OCI-LY3 (cell line): ENCODE measurements at regions not wholly inside any gene's neighbourhood (a gene's known extent, or its start where the extent isn't known, plus 50 kb on each side); places are given as distances from the start of the nearest gene placed in this dataset.

Experiments used
- H2AFZ ChIP-seq: fragments of 200-600, 300-600 bp; shearing (Covaris generic); 2 replicates; pipeline ENCODE4 v1.6.0; 2014; ENCODE audit warnings: antibody characterized with exemption, low read depth, low read length
- H3K27ac ChIP-seq: fragments of 200-600, 300-600 bp; sonication (generic); 2 replicates; pipeline ENCODE4 v1.5.1; 2014; ENCODE audit warnings: mild to moderate bottlenecking, low read length, moderate library complexity, mixed read lengths
- H3K27me3 ChIP-seq: fragments of 200-600, 300-600 bp; sonication (generic); 2 replicates; pipeline ENCODE4 v1.6.1; 2014; ENCODE audit warnings: low read depth, low read length, mixed read lengths
- H3K36me3 ChIP-seq: fragments of 200-600, 300-600 bp; sonication (generic); replicated peaks from 2 replicates; pipeline ENCODE3; 2014; ENCODE audit warnings: low read depth, low read length, mixed read lengths
- H3K4me1 ChIP-seq: fragments of 300-600, 200-600 bp; sonication (generic); 2 replicates; pipeline ENCODE4 v1.6.1; 2014; ENCODE audit warnings: low read length, mixed read lengths
- H3K4me2 ChIP-seq: fragments of 200-600, 300-600 bp; sonication (generic); 2 replicates; pipeline ENCODE4 v1.6.1; 2014; ENCODE audit warnings: low read length, mixed read lengths
- H3K4me3 ChIP-seq: fragments of 300-600, 200-600 bp; sonication (generic); 2 replicates; pipeline ENCODE4 v1.5.1; 2014; ENCODE audit warnings: antibody characterized with exemption, mild to moderate bottlenecking, low read length, moderate library complexity
- H3K79me2 ChIP-seq: fragments of 300-600, 200-600 bp; shearing (Covaris generic); 2 replicates; pipeline ENCODE4 v1.6.1; 2014; ENCODE audit warnings: mild to moderate bottlenecking, low read length, mixed read lengths
- H3K9ac ChIP-seq: fragments of 300-600, 200-600 bp; shearing (Covaris generic); 2 replicates; pipeline ENCODE4 v1.6.0; 2014; ENCODE audit warnings: mild to moderate bottlenecking, low read length, moderate library complexity
- H3K9me3 ChIP-seq: fragments of 200-600, 300-600 bp; shearing (Covaris generic); 2 replicates; pipeline ENCODE4 v1.6.1; 2014; ENCODE audit warnings: low read length, mixed read lengths; ENCODE audit not compliant: insufficient read depth
- H4K20me1 ChIP-seq: fragments of 200-600, 300-600 bp; sonication (generic); 2 replicates; pipeline ENCODE4 v1.6.1; 2016; ENCODE audit warnings: low read length, mixed read lengths; ENCODE audit not compliant: insufficient read depth
- EZH2phosphoT487 ChIP-seq: fragments of 200-600 bp; shearing (Covaris generic); IDR thresholded peaks from 2 replicates; pipeline ENCODE4 v1.6.1; 2018; ENCODE audit warnings: antibody characterized with exemption, mixed run types, low read depth
- TF ChIP-seq, protein P1 (sequence below): fragments of 200-600, 300-600 bp; sonication (generic); IDR thresholded peaks from 2 replicates; pipeline ENCODE4 v1.5.1; 2014; ENCODE audit warnings: antibody characterized with exemption, low read length, low read depth

DNA sequence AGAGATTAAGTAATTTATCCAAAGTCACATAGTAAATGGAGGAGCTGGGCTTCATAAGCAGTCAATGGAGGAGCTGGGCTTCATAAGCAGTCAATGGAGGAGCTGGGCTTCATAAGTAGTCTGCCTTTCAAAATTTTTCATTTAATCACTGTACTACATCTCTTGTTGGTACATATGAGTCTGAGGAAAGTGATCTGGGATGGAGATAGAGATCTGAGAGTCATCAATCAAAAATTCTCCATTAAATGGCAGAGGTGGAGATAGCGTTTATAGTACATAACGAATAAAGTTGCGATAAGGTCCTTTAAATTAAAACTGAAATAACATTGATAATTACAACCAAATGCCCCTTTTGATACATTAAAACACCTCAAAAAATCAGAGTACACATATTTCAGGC is 189.3 kb downstream of the KLF5 start:
- H3K36me3 ChIP-seq: no peaks in the 10 kb centered on the region
- H2AFZ ChIP-seq: no peak overlapping the region
- no peak overlapping the region for H3K27ac ChIP-seq
- H3K9ac ChIP-seq: no peak overlapping the region
- no peaks in the 10 kb centered on the region for H3K27me3 ChIP-seq
- H3K4me3 ChIP-seq: no peak overlapping the region
- no peaks in the 10 kb centered on the region for H3K9me3 ChIP-seq
- H4K20me1 ChIP-seq: no peaks in the 10 kb centered on the region
- TF ChIP-seq, protein P1, sequence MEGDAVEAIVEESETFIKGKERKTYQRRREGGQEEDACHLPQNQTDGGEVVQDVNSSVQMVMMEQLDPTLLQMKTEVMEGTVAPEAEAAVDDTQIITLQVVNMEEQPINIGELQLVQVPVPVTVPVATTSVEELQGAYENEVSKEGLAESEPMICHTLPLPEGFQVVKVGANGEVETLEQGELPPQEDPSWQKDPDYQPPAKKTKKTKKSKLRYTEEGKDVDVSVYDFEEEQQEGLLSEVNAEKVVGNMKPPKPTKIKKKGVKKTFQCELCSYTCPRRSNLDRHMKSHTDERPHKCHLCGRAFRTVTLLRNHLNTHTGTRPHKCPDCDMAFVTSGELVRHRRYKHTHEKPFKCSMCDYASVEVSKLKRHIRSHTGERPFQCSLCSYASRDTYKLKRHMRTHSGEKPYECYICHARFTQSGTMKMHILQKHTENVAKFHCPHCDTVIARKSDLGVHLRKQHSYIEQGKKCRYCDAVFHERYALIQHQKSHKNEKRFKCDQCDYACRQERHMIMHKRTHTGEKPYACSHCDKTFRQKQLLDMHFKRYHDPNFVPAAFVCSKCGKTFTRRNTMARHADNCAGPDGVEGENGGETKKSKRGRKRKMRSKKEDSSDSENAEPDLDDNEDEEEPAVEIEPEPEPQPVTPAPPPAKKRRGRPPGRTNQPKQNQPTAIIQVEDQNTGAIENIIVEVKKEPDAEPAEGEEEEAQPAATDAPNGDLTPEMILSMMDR: no peak
- no peaks in the 10 kb centered on the region for H3K4me1 ChIP-seq
- no peaks in the 10 kb centered on the region for H3K79me2 ChIP-seq
- H3K4me2 ChIP-seq: no peak overlapping the region

DNA sequence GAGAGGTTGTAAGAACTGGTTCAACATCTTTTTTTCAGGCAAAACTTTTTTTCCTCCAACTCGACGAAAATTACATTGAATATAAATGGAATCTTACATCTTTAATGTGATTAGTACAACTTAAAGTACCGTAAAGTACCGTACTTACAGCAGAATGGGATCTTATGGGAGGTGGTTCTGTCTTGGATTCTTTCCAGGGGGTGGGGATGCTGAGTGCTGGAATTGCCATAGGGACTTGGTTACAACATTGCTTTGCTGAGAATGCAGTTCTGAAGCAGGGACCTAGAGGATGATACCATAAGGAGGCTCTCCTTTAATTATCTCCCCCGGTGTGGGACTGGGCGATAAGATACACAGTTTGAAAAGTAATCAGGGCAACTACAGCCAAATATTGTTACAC is 186.4 kb downstream of the KLF5 start:
- H3K36me3 ChIP-seq: no peaks in the 10 kb centered on the region
- H3K4me3 ChIP-seq: no peak overlapping the region
- no peaks in the 10 kb centered on the region for H3K79me2 ChIP-seq
- no peaks in the 10 kb centered on the region for H3K27me3 ChIP-seq
- no peak overlapping the region for H3K4me2 ChIP-seq
- no peaks in the 10 kb centered on the region for H3K4me1 ChIP-seq
- no peaks in the 10 kb centered on the region for H4K20me1 ChIP-seq
- no peak for TF ChIP-seq EZH2phosphoT487
- TF ChIP-seq, protein P1: no peak
- H3K9ac ChIP-seq: no peak overlapping the region
- H2AFZ ChIP-seq: no peak overlapping the region
- no peak overlapping the region for H3K27ac ChIP-seq
- H3K9me3 ChIP-seq: no peaks in the 10 kb centered on the region

DNA sequence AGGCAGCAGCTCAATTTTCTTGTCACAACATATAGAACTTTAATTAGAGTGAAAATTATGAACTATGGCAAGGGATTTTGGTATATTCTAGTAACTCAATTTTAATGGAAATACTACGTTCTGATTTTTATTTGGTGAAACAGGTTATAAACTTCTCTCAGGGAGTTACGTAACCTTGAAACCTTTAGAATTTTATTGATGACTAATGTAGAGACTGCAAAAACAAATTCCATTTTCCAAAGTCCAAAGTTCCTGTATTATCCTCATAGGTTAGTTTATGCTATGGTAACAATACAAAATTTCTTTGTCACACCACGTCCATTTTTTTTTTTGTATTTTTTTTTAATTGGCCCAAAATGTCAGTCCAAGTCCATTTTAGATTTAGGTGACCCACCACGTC is 185.7 kb downstream of the KLF5 start:
- H3K4me3 ChIP-seq: no peak overlapping the region
- H3K4me2 ChIP-seq: no peak overlapping the region
- no peak overlapping the region for H3K27ac ChIP-seq
- TF ChIP-seq, protein P1: no peak
- no peak for TF ChIP-seq EZH2phosphoT487
- H2AFZ ChIP-seq: no peak overlapping the region
- no peaks in the 10 kb centered on the region for H3K36me3 ChIP-seq
- H3K4me1 ChIP-seq: no peaks in the 10 kb centered on the region
- no peaks in the 10 kb centered on the region for H3K9me3 ChIP-seq
- H3K79me2 ChIP-seq: no peaks in the 10 kb centered on the region
- no peaks in the 10 kb centered on the region for H3K27me3 ChIP-seq
- no peak overlapping the region for H3K9ac ChIP-seq
- H4K20me1 ChIP-seq: no peaks in the 10 kb centered on the region

DNA sequence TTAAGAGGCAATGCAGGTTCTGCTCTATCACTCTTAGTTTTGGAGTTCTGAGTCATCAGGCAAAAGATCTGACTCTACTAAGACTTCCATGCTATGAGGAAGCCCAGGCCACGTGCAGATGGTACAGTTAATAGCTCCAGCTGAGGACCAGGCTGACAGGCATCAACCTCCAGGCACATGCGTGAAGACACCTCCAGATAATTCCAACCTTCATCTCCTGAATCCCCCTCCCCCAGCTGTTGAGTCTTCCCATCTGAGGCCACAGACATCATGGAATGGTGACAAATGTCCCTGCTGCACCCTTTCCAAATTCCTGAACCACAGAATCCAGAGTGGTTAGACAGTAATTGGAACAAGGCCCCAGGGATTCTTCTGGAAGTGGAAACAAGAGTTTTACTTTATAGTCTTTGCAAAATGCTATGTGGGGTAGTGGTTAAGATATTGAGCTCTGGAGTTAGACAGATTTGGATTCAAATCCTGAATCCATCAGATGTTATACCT is 183.8 kb downstream of the KLF5 start:
- H3K36me3 ChIP-seq: no peaks in the 10 kb centered on the region
- TF ChIP-seq, protein P1: no peak
- no peak for TF ChIP-seq EZH2phosphoT487
- no peak overlapping the region for H3K27ac ChIP-seq
- no peaks in the 10 kb centered on the region for H4K20me1 ChIP-seq
- no peaks in the 10 kb centered on the region for H3K79me2 ChIP-seq
- H3K9me3 ChIP-seq: no peaks in the 10 kb centered on the region
- no peak overlapping the region for H2AFZ ChIP-seq
- no peak overlapping the region for H3K4me2 ChIP-seq
- H3K4me1 ChIP-seq: no peaks in the 10 kb centered on the region
- no peaks in the 10 kb centered on the region for H3K27me3 ChIP-seq
- H3K4me3 ChIP-seq: no peak overlapping the region
- H3K9ac ChIP-seq: no peak overlapping the region
